OCI-LY7 (cell line): ENCODE measurements at regions not wholly inside any gene's neighbourhood (a gene's known extent, or its start where the extent isn't known, plus 50 kb on each side); places are given as distances from the start of the nearest gene placed in this dataset.
"Not testable (repeated sequence)": the region's sequence is repeated elsewhere in the genome, so short reads cannot be mapped to it uniquely, and the experiment has no call there.

Experiments used
- EZH2phosphoT487 ChIP-seq: fragments of 200-600 bp; sonication (generic); IDR thresholded peaks from 2 replicates; pipeline ENCODE4 v1.6.1; 2018; ENCODE audit warnings: low read depth, borderline replicate concordance, mild to moderate bottlenecking, mixed run types, antibody characterized with exemption, low read length, moderate library complexity, mixed read lengths
- TF ChIP-seq, protein P1 (sequence below): fragments of 200-600 bp; sonication (generic); conservative IDR thresholded peaks from 2 replicates; pipeline ENCODE4 v1.5.1; 2014; ENCODE audit warnings: mild to moderate bottlenecking, antibody characterized with exemption, low read length, moderate library complexity, mixed read lengths

DNA sequence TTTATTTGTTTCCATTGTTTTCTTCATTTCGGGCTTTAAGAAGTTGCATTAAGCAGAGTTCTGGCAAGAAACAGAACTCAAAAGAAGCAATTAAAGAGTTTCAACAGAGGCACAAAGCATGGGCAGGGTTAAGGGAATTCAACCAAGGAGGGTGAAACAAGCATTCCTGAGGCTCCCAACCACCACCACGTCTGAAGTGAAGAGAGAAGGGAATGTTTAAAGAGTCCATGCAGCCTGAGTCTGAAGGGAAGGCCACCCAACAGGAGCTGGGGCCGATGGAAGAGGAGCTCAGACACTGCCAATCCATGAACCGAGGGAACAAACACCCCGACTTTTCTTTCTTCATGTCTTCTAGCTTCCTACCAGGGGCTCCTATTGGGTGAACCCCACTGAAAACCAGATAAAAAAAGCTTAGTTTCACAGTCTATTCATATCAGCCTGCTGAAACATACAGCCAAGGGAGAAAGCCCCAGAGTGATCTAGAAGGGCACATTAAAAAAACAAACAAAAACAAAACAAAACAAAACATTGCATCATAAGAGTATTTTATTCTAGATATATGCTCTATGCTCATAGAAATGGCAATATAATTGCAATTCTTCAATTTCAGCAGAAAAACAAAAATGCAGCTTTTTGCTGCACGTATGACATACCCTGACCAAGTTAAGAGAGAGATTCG is 592.1 kb downstream of the TTLL7 start:
- TF ChIP-seq, protein P1, sequence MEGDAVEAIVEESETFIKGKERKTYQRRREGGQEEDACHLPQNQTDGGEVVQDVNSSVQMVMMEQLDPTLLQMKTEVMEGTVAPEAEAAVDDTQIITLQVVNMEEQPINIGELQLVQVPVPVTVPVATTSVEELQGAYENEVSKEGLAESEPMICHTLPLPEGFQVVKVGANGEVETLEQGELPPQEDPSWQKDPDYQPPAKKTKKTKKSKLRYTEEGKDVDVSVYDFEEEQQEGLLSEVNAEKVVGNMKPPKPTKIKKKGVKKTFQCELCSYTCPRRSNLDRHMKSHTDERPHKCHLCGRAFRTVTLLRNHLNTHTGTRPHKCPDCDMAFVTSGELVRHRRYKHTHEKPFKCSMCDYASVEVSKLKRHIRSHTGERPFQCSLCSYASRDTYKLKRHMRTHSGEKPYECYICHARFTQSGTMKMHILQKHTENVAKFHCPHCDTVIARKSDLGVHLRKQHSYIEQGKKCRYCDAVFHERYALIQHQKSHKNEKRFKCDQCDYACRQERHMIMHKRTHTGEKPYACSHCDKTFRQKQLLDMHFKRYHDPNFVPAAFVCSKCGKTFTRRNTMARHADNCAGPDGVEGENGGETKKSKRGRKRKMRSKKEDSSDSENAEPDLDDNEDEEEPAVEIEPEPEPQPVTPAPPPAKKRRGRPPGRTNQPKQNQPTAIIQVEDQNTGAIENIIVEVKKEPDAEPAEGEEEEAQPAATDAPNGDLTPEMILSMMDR = not testable (repeated sequence)
- TF ChIP-seq EZH2phosphoT487 = not testable (repeated sequence)
